ENCODE measurements at regions not wholly inside any gene's neighbourhood (a gene's known extent, or its start where the extent isn't known, plus 50 kb on each side); places are given as distances from the start of the nearest gene placed in this dataset.

DNA sequence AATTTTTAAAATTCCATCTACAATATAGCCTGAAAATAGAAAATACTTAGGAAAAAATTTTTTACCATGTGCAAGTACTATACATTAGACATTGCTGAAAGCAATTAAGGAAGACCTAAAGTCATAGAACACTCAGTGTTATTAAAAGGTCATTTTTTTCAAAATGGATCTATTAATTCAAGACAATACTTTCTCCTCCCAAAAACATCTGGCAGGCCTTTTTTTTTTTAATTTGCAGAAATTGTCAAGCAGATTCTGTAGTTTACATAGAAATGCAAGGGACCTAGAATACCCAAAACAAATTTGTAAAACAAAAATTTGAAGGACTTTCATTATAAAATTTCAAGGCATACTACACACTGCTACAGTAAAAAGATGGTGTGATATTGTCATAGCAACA lies 238.4 kb upstream of the VEPH1 start:
- H3K27ac Mint-ChIP-seq, result no peak overlapping the region
- no peaks in the 10 kb centered on the region for H3K4me1 Mint-ChIP-seq
- DNase-seq, result no peak
- TF ChIP-seq, protein P1, sequence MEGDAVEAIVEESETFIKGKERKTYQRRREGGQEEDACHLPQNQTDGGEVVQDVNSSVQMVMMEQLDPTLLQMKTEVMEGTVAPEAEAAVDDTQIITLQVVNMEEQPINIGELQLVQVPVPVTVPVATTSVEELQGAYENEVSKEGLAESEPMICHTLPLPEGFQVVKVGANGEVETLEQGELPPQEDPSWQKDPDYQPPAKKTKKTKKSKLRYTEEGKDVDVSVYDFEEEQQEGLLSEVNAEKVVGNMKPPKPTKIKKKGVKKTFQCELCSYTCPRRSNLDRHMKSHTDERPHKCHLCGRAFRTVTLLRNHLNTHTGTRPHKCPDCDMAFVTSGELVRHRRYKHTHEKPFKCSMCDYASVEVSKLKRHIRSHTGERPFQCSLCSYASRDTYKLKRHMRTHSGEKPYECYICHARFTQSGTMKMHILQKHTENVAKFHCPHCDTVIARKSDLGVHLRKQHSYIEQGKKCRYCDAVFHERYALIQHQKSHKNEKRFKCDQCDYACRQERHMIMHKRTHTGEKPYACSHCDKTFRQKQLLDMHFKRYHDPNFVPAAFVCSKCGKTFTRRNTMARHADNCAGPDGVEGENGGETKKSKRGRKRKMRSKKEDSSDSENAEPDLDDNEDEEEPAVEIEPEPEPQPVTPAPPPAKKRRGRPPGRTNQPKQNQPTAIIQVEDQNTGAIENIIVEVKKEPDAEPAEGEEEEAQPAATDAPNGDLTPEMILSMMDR (IDR thresholded peaks at IDR 0.05), result no peak
- H3K9me3 Mint-ChIP-seq, result peaks cover 26% of the 10 kb centered on the region
- no peaks in the 10 kb centered on the region for H3K27me3 Mint-ChIP-seq (ENCODE audit: low read depth, poor library complexity)
- H3K4me3 Mint-ChIP-seq, result no peak overlapping the region
- H3K36me3 Mint-ChIP-seq (ENCODE audit: low read depth), result no peaks in the 10 kb centered on the region

DNA sequence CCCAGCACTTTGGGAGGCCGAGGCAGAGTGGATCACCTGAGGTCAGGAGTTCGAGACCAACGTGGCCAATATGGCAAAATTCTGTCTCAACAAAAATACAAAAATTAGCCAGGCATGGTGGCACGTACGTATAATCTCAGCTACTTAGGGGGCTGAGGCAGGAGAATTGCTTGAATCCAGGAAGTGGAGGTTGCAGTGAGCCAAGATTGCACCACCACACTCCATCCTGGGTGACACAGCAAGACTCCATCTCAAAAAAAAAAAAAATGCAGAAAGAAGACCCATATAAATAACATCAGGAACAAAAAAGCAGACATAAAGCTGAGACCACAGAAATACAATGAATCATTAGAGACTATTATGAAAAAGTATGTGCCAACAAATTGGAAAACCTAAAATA lies 235.2 kb upstream of the VEPH1 start:
- H3K4me1 Mint-ChIP-seq, result no peaks in the 10 kb centered on the region
- DNase-seq, result no peak
- no peak overlapping the region for H3K4me3 Mint-ChIP-seq

DNA sequence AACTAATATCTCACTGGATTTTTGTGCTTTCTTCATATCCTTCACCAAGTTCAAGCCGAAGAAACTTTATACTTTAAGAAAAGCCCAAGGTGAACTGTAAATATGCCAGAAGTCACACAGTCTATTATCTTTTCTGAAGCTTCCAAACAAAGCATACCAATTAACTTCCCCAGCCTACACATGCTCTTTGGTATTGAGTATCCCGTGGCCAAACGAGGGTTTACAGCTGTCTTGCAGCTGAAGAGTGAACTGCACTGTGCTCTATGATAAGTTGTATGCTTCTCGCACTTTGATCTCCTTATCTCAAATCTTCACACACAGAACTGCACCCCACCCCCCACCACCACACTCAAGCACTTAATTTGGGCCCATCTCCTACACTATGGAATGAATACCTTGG lies 215.6 kb upstream of the VEPH1 start:
- Mint-ChIP-seq H3K4me3 (no peak overlapping the region), H3K27ac (no peak overlapping the region), H3K4me1 (peaks cover 7% of the 10 kb centered on the region), H3K27me3 (ENCODE audit: low read depth, poor library complexity) (peaks cover 10% of the 10 kb centered on the region), H3K9me3 (peaks cover 29% of the 10 kb centered on the region), H3K36me3 (ENCODE audit: low read depth) (no peaks in the 10 kb centered on the region)
- no peak for DNase-seq
- TF ChIP-seq, protein P1 (IDR thresholded peaks at IDR 0.05), result no peak

More for the DNA sequence above, 235.2 kb upstream of the VEPH1 start:
- no peaks in the 10 kb centered on the region for H3K27me3 Mint-ChIP-seq (ENCODE audit: low read depth, poor library complexity)
- TF ChIP-seq, protein P1 (IDR thresholded peaks at IDR 0.05), result no peak
- H3K9me3 Mint-ChIP-seq, result peaks cover 17% of the 10 kb centered on the region
- H3K36me3 Mint-ChIP-seq (ENCODE audit: low read depth), result no peaks in the 10 kb centered on the region
- H3K27ac Mint-ChIP-seq, result no peak overlapping the region

DNA sequence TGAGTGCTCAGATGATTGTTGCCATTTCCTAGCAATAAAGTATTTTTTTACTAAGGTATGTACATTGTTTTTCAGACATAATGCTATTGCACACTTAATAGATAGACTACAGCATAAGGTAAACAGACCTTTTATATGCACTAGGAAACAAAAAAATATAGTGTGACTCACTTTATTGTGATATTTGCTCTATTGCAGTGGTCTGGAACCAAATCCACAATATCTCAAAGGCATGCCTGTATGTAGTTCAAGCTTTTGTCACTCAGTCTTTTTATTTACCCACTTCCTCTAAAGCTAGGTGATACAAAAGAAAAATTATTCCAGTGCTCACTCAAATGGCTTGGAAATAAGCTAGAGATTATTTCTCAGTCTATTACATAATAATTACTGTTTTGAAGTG lies 209.9 kb upstream of the VEPH1 start:
- Mint-ChIP-seq H3K4me1 (no peaks in the 10 kb centered on the region), H3K4me3 (no peak overlapping the region), H3K27me3 (ENCODE audit: low read depth, poor library complexity) (peaks cover 6% of the 10 kb centered on the region), H3K9me3 (peaks cover 14% of the 10 kb centered on the region), H3K36me3 (ENCODE audit: low read depth) (no peaks in the 10 kb centered on the region), H3K27ac (no peak overlapping the region)
- TF ChIP-seq, protein P1 (IDR thresholded peaks at IDR 0.05), result no peak
- DNase-seq, result no peak

DNA sequence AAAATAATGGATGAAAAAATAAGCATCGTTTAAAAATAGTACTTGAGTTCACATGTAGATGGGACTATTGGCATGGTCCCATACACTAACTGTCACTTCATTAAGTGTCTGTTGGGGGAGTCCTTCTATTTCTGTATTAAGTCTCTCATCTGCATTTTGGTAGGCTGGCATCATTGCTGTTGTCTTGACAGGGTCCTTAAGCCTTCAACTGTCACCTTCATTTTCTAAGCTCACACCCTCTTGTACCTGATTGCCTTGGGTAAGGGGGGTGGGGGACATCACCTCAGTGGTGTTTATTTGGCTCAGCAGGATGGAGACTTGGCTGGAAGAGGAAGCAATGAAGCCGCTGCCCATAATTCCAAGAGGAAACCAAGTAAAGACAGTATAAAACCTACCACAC lies 202.0 kb upstream of the VEPH1 start:
- Mint-ChIP-seq H3K4me3 (no peak overlapping the region), H3K4me1 (peaks cover 6% of the 10 kb centered on the region), H3K27ac (no peak overlapping the region), H3K36me3 (ENCODE audit: low read depth) (no peaks in the 10 kb centered on the region), H3K27me3 (ENCODE audit: low read depth, poor library complexity) (peaks cover 9% of the 10 kb centered on the region), H3K9me3 (no peaks in the 10 kb centered on the region)
- no peak for DNase-seq
- TF ChIP-seq, protein P1 (IDR thresholded peaks at IDR 0.05), result no peak

DNA sequence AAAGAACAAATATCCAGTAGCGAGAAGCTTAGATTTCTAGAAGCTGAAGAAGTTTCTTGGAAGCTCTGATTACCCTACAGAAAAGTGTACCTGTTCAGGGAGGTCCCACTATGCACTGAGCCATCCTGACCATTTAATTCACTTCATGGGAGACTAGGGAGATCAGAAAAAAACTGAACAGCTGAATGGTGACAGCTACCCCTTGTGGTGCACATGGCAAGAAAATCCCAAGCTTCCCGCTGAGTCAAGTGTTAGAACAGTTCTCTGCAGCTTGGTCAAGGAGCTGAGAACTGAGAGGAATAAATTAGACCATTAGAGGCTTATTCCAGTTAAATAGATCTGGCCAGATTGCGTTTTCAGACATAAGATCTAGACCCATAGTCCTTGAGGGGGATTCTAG lies 197.2 kb upstream of the VEPH1 start:
- Mint-ChIP-seq H3K27ac (no peak overlapping the region), H3K36me3 (ENCODE audit: low read depth) (no peaks in the 10 kb centered on the region), H3K4me1 (no peaks in the 10 kb centered on the region), H3K4me3 (no peak overlapping the region), H3K9me3 (no peaks in the 10 kb centered on the region), H3K27me3 (ENCODE audit: low read depth, poor library complexity) (peaks cover 5% of the 10 kb centered on the region)
- DNase-seq, result no peak
- TF ChIP-seq, protein P1 (IDR thresholded peaks at IDR 0.05), result no peak

Measured in nephron progenitor cell (in vitro differentiated cells).